ENCODE measurements at regions not wholly inside any gene's neighbourhood (a gene's known extent, or its start where the extent isn't known, plus 50 kb on each side); places are given as distances from the start of the nearest gene placed in this dataset.
A peak's percentile ranks its signal among the peaks of the same experiment; 100 is the strongest.

DNA sequence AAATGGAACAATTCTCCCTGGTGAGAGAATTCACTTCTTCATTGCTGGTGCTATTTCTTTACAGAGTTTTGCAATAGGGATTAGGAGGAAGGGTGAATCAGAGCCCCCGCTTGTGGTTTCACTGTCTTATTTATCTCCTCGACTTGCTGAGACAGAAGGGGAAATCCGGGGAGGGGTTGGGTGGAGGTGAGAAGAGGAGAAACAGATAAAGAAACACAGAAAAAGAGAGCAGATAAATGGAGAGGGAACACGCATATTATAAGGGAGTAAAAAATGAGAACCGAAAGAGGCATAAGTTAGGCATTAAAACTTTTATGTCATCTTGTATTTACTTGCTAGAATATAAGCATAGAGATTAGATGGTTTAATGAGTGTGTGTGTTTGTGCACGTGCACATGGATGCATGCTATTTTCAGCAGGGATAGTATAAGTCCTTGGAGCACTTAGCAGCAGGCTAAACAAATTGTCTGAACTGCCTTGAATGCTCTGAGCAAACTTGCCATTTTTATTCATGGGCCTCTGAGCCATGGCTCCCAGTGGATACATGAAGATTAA is 105.0 kb downstream of the OLIG3 start (continued):
- TF ChIP-seq MTA2 (IDR thresholded peaks at IDR 0.05; ENCODE audit: low read depth) = peak; percentile 87
- peak; percentile 93 to 95 for TF ChIP-seq IKZF2 (IDR thresholded peaks at IDR 0.05)
- TF ChIP-seq POLR2A (IDR thresholded peaks at IDR 0.05; ENCODE audit: low read depth, low read length) = no peak
- no peak for TF ChIP-seq SIN3A (IDR thresholded peaks at IDR 0.05; ENCODE audit: low read depth, low read length)
- TF ChIP-seq, protein P1, sequence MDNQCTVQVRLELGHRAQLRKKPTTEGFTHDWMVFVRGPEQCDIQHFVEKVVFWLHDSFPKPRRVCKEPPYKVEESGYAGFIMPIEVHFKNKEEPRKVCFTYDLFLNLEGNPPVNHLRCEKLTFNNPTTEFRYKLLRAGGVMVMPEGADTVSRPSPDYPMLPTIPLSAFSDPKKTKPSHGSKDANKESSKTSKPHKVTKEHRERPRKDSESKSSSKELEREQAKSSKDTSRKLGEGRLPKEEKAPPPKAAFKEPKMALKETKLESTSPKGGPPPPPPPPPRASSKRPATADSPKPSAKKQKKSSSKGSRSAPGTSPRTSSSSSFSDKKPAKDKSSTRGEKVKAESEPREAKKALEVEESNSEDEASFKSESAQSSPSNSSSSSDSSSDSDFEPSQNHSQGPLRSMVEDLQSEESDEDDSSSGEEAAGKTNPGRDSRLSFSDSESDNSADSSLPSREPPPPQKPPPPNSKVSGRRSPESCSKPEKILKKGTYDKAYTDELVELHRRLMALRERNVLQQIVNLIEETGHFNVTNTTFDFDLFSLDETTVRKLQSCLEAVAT (IDR thresholded peaks at IDR 0.05) = peak; percentile 79
- peak in 1 of 2 experiments; percentile 20; a peak in 1 of 4 replicates for TF ChIP-seq EP300 (IDR thresholded peaks at IDR 0.05; ENCODE audit: borderline replicate concordance in 1 of 2, control insufficient read depth in 1 of 2, low read depth in 2 of 2, low read length in 2 of 2)
- TF ChIP-seq PAX5 (IDR thresholded peaks at IDR 0.05; ENCODE audit: borderline replicate concordance, low read depth, low read length) = no peak
- no peak for TF ChIP-seq NFYA (IDR thresholded peaks at IDR 0.05; ENCODE audit: borderline replicate concordance, low read depth, low read length)
- no peak for TF ChIP-seq GABPA (IDR thresholded peaks at IDR 0.05; ENCODE audit: low read depth)

DNA sequence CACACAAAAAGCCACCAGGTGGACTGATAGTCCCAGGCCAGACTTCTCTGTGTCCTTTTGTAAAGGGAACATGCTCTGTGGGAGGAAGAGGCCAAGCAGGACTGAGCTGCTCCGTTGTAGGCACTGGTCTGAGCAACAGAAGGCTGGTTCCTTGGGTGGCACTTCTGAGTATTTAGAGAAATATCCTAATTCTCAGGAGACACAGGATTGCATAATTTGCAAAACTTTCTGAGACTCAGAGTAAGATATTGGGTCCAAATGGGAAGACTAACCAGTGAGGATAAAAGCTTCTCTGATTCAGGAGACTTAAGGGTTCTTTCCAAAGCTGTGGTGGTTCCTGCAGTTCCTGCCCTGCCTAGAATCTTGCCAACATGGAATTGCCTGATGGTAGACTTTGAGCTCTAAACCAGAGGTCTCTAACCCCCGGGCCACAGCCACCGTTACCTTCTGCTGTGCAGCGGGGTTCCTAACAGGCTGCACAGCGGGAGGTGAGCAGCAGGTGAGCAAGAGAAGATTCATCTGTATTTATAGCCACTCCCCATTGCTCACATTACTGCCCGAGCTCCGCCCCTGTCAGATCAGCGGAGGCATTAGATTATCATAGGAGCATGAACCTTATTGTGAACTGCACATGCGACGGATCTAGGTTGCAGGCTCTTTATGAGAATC is 107.0 kb downstream of the OLIG3 start:
- 67% methylated on average over 10 of the region's 10 CpGs for WGBS (ENCODE audit: insufficient coverage, insufficient replicate concordance, low lambda C conversion rate, missing lambda C conversion rate)
- H3K9ac ChIP-seq (ENCODE audit: control insufficient read depth, insufficient read depth, low read length) = no peak overlapping the region
- H3K36me3 ChIP-seq (ENCODE audit: control insufficient read depth in 2 of 2, insufficient read depth in 2 of 2, low read length in 1 of 2) = no peaks in the 10 kb centered on the region
- H3K27me3 ChIP-seq (replicated peaks in 1 of 2; ENCODE audit: control insufficient read depth in 2 of 2, insufficient read depth in 2 of 2, low read length in 1 of 2) = no peaks in the 10 kb centered on the region
- ChIA-PET POLR2A (no interaction called here), CTCF (interaction anchor here (0.6 to 1.7 kb wide), 3 partner anchors 12 to 615 kb away, joined by 3 to 7 read pairs (median 5); no protein-coding TSS in a partner anchor), SMC1A (ENCODE audit: uncharacterized antibody, unreplicated experiment) (interaction anchor here (0.8 to 2.2 kb wide), 6 partner anchors 19 to 66 kb away, joined by 3 to 6 read pairs (median 3); no protein-coding TSS in a partner anchor), RAD21 (ENCODE audit: unreplicated experiment) (no interaction called here)
- H3K27ac ChIP-seq (ENCODE audit: control insufficient read depth, insufficient read depth) = no peak overlapping the region
- in situ Hi-C loops (cut with MboI) (no loop called here), intact Hi-C loops (cut with micrococcal nuclease; ENCODE audit: unreplicated experiment) (no loop called here)
- no peaks in the 10 kb centered on the region for H3K79me2 ChIP-seq (ENCODE audit: control insufficient read depth, insufficient read depth, low read length)
- H2AFZ ChIP-seq (ENCODE audit: control insufficient read depth, low read depth, low read length) = no peak overlapping the region
- TF ChIP-seq GATAD2B (conservative IDR thresholded peaks at IDR 0.05; ENCODE audit: low read depth) (no peak), NFIC (IDR thresholded peaks at IDR 0.05; ENCODE audit: low read depth, low read length) (no peak), BCL11A (IDR thresholded peaks at IDR 0.05; ENCODE audit: low read depth, low read length) (no peak), ETV6 (conservative IDR thresholded peaks at IDR 0.05 in 1 of 2, IDR thresholded peaks at IDR 0.05 in 1 of 2; ENCODE audit: borderline replicate concordance in 1 of 2, low read depth in 1 of 2) (no peak), RELA (IDR thresholded peaks at IDR 0.05; ENCODE audit: borderline replicate concordance, partially characterized antibody) (no peak), CHD4 (IDR thresholded peaks at IDR 0.05) (no peak)
- TF ChIP-seq, protein P2, sequence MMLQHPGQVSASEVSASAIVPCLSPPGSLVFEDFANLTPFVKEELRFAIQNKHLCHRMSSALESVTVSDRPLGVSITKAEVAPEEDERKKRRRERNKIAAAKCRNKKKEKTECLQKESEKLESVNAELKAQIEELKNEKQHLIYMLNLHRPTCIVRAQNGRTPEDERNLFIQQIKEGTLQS (IDR thresholded peaks at IDR 0.05; ENCODE audit: borderline replicate concordance, extremely low read depth, low read depth, low read length) = no peak
- TF ChIP-seq, protein P3, sequence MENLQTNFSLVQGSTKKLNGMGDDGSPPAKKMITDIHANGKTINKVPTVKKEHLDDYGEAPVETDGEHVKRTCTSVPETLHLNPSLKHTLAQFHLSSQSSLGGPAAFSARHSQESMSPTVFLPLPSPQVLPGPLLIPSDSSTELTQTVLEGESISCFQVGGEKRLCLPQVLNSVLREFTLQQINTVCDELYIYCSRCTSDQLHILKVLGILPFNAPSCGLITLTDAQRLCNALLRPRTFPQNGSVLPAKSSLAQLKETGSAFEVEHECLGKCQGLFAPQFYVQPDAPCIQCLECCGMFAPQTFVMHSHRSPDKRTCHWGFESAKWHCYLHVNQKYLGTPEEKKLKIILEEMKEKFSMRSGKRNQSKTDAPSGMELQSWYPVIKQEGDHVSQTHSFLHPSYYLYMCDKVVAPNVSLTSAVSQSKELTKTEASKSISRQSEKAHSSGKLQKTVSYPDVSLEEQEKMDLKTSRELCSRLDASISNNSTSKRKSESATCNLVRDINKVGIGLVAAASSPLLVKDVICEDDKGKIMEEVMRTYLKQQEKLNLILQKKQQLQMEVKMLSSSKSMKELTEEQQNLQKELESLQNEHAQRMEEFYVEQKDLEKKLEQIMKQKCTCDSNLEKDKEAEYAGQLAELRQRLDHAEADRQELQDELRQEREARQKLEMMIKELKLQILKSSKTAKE (IDR thresholded peaks at IDR 0.05; ENCODE audit: low read depth, poor library complexity, severe bottlenecking) = no peak
- H3K4me1 ChIP-seq (ENCODE audit: control insufficient read depth, insufficient read depth, low read length) = peaks cover 18% of the 10 kb centered on the region
- no peaks in the 10 kb centered on the region for H4K20me1 ChIP-seq (ENCODE audit: control insufficient read depth, insufficient read depth)
- BruUV-seq (replicated peaks) = no TSS peak
- DNase-seq (ENCODE audit: low read depth, low spot score) = no peak
- ATAC-seq = no peak
- no peak overlapping the region for H3K4me3 ChIP-seq
- FAIRE-seq = no peak
- no peaks in the 10 kb centered on the region for H3K9me3 ChIP-seq (replicated peaks; ENCODE audit: control insufficient read depth, insufficient read depth, low read length)
- H3K4me2 ChIP-seq (ENCODE audit: control insufficient read depth, insufficient read depth) = no peak overlapping the region

All from GM12878 (cell line).